Gastroesophageal sphincter (tissue), 4 donors: ENCODE measurements at regions not wholly inside any gene's neighbourhood (a gene's known extent, or its start where the extent isn't known, plus 50 kb on each side); places are given as distances from the start of the nearest gene placed in this dataset.
A peak's percentile ranks its signal among the peaks of the same experiment; 100 is the strongest.
"Not testable (repeated sequence)": the region's sequence is repeated elsewhere in the genome, so short reads cannot be mapped to it uniquely, and the experiment has no call there.

Experiments used
- ATAC-seq: fragments of 150-250 bp; one replicate; pipeline ENCODE4 v1.9.1; 2016; ENCODE audit warnings: mild to moderate bottlenecking, moderate library complexity
- H3K27ac ChIP-seq, 4 donors: fragments of 200-600 bp; sonication (generic) in 3 of 4; 1 replicate in 3 of 4; 2 replicates in 1 of 4; pipeline ENCODE4 v1.5.1; 2016 to 2019
- H3K27me3 ChIP-seq: fragments of 200-600 bp; sonication (generic); one replicate; pipeline ENCODE4 v1.5.1; 2019
- H3K36me3 ChIP-seq, 2 donors: fragments of 200-600 bp; sonication (generic); one replicate each; pipeline ENCODE4 v1.5.1; 2019; ENCODE audit warnings: control low read depth in 1 of 2
- H3K4me1 ChIP-seq, 3 donors: fragments of 200-600 bp; sonication (generic); 1 replicate in 2 of 3; 2 replicates in 1 of 3; pipeline ENCODE4 v1.5.1; 2016 to 2019; ENCODE audit warnings: control low read depth in 2 of 3
- H3K4me3 ChIP-seq, 2 donors: fragments of 200-600 bp; sonication (generic); one replicate each; pipeline ENCODE4 v1.5.1; 2019; ENCODE audit warnings: mild to moderate bottlenecking in 1 of 2, moderate library complexity in 1 of 2
- H3K9me3 ChIP-seq, 3 donors: fragments of 200-600 bp; sonication (generic); one replicate each; pipeline ENCODE4 v1.5.1; 2017 to 2019; ENCODE audit warnings: control low read depth in 2 of 3
- CTCF ChIP-seq, 4 experiments: fragments of 200-600 bp in 2 of 4; fragments of 450-650 bp in 2 of 4; sonication (generic) in 1 of 4; IDR thresholded peaks; one replicate each; pipeline ENCODE4 v1.5.1; 2017 to 2019; ENCODE audit warnings: antibody characterized with exemption in 4 of 4, mild to moderate bottlenecking in 2 of 4, moderate library complexity in 2 of 4
- EP300 ChIP-seq: sonication (generic); formaldehyde crosslinking; IDR thresholded peaks from one replicate; pipeline ENCODE4 v1.6.1; 2017; ENCODE audit warnings: antibody characterized with exemption, mild to moderate bottlenecking
- POLR2A ChIP-seq, 2 donors: fragments of 450-650 bp; IDR thresholded peaks; one replicate each; pipeline ENCODE4 v1.6.1; 2017; ENCODE audit warnings: antibody characterized with exemption in 2 of 2, mild to moderate bottlenecking in 2 of 2, moderate library complexity in 1 of 2
- POLR2AphosphoS5 ChIP-seq: sonication (generic); formaldehyde crosslinking; IDR thresholded peaks from one replicate; pipeline ENCODE4 v1.6.1; 2017; ENCODE audit warnings: antibody characterized with exemption
- WGBS, 2 donors: methylation state at CpG; one replicate each; pipeline ENCODE4 v1.1.5; 2018; ENCODE audit warnings: low coverage in 1 of 2; 5-methylcytosine and 5-hydroxymethylcytosine counted together

DNA sequence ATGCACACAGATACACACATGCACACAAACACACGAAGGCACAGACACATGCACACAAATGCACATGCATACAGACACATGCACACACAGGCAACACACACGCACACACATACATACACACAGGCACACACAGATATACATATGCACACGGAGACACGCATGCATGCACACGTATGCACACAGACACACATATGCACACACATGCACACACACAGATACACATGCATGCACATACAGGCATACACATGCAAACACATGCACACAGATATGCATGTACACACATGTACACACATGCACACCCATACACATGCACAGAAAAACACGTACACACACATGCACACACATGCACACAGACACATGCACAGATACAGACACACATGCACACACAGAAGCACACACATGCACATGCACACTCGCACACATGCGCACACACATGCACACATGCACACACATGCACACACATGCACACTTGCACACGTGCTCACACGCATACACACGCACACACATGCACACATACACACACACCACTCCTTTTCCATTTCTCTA lies 70.8 kb upstream of the ALDH3B2 start:
- 57 to 65% methylated on average over 4 to 11 of the region's 11 CpGs for WGBS, 2 donors

GRCh38 chr11:67744231-67744630 lies 69.8 kb upstream of the ALDH3B2 start:
- not testable (repeated sequence) for H3K27ac ChIP-seq, H3K4me3 ChIP-seq, H3K4me1 ChIP-seq, H3K9me3 ChIP-seq, H3K36me3 ChIP-seq, ATAC-seq, H3K27me3 ChIP-seq
- 78% methylated on average over 7 of the region's 9 CpGs; no CpG with 5 or more reads in 1 of the 2 donors for WGBS, 2 donors

More for the DNA sequence above, 70.8 kb upstream of the ALDH3B2 start:
- no peak for ATAC-seq
- no peak overlapping the region for H3K4me3 ChIP-seq
- H3K4me1 ChIP-seq = no peaks in the 10 kb centered on the region
- no peaks in the 10 kb centered on the region for H3K9me3 ChIP-seq
- H3K27me3 ChIP-seq = no peaks in the 10 kb centered on the region
- no peak for TF ChIP-seq POLR2AphosphoS5
- no peak for TF ChIP-seq POLR2A (IDR thresholded peaks at IDR 0.05)
- TF ChIP-seq CTCF (IDR thresholded peaks at IDR 0.05) = no peak
- TF ChIP-seq EP300 = no peak
- H3K36me3 ChIP-seq = no peaks in the 10 kb centered on the region
- H3K27ac ChIP-seq = no peak overlapping the region

GRCh38 chr11:67738231-67738630 lies 63.8 kb upstream of the ALDH3B2 start:
- H3K4me1 ChIP-seq, H3K9me3 ChIP-seq, H3K4me3 ChIP-seq, ATAC-seq, H3K27ac ChIP-seq, H3K36me3 ChIP-seq: not testable (repeated sequence)
- WGBS, 2 donors = no CpG with 5 or more reads among the region's 14 CpGs
- H3K27me3 ChIP-seq = peaks cover 14% of the 10 kb centered on the region

GRCh38 chr11:67737562-67738080 lies 63.2 kb upstream of the ALDH3B2 start:
- not testable (repeated sequence) for H3K4me3 ChIP-seq, ATAC-seq, H3K4me1 ChIP-seq, H3K36me3 ChIP-seq, H3K9me3 ChIP-seq, H3K27ac ChIP-seq
- peaks cover 20% of the 10 kb centered on the region for H3K27me3 ChIP-seq
- 87% methylated on average over 3 to 9 of the region's 9 CpGs for WGBS, 2 donors

DNA sequence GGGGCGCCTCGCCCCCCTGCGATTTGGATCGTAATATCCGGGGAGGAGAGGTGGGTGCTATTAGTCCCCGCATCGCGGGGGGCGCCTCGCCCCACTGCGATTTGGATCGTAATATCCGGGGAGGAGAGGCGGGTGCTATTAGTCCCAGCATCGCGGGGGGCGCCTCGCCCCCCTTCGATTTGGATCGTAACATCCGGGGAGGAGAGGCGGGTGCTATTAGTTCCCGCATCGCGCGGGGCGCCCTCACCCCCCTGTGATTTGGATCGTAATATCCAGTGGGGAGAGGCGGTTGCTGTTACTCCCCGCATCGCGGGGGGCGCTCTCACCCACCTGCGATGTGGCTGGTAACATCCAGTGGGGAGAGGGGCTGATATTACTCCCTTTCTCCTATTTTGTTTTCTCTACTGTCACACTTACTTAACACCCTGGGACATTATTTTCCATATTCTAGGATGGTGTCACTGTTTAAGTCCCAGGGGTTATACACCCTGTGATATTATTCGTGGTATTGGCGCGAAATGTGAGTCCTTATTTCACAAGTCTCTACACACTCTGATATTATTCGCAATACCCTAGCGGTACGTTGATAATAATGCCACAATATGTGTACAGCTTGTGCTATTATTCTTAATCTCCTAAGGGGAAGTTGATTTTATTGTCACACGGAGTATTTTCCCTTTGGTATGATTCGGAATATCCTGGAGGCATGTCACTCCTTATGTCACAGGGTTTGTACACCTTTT lies 57.8 kb upstream of the ALDH3B2 start:
- H3K4me3 ChIP-seq = peak overlapping the region in 1 of 2 donors; percentile 36
- peaks cover 34% of the 10 kb centered on the region for H3K27me3 ChIP-seq
- peaks cover 0 to 6% (median 0%) of the 10 kb centered on the region in 3 donors for H3K4me1 ChIP-seq
- ATAC-seq = no peak
- 71 to 73% methylated on average over 6 to 8 of the region's 42 CpGs for WGBS, 2 donors
- TF ChIP-seq POLR2A (IDR thresholded peaks at IDR 0.05) (no peak), CTCF (IDR thresholded peaks at IDR 0.05) (peak in 1 of 4 experiments; percentile 18)
- H3K36me3 ChIP-seq = no peaks in the 10 kb centered on the region
- no peaks in the 10 kb centered on the region for H3K9me3 ChIP-seq
- H3K27ac ChIP-seq = no peak overlapping the region

DNA sequence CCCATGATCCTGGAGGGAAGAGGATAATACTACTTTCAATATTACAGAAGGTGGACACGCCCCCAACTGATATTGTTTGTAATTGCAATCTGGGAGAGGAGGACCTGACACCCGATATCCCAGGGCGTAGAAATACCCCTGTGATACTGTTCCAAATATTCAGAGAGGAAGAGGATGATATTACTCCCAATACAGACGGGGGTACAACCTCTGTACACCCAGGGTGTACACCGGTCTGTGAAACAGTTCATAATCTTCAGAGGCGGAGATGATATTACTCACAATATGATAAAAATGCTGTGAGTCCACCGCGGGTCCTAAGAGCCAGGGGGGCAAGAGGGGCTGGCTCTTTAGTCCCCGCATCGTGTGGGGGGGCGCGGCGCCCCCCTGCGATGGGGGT lies 57.2 kb upstream of the ALDH3B2 start:
- ATAC-seq = no peak

GRCh38 chr11:67728163-67728571 lies 53.7 kb upstream of the ALDH3B2 start:
- not testable (repeated sequence) for H3K27ac ChIP-seq, ATAC-seq, H3K36me3 ChIP-seq, H3K4me3 ChIP-seq, H3K9me3 ChIP-seq, H3K4me1 ChIP-seq
- 35 to 56% methylated on average over 2 of the region's 3 CpGs for WGBS, 2 donors
- peaks cover 27% of the 10 kb centered on the region for H3K27me3 ChIP-seq

More for the DNA sequence above, 57.2 kb upstream of the ALDH3B2 start:
- TF ChIP-seq EP300 (no peak), POLR2A (IDR thresholded peaks at IDR 0.05) (no peak), CTCF (IDR thresholded peaks at IDR 0.05) (no peak), POLR2AphosphoS5 (no peak)
- H3K4me3 ChIP-seq = peak overlapping the region in 1 of 2 donors; percentile 36
- peaks cover 33% of the 10 kb centered on the region for H3K27me3 ChIP-seq
- peaks cover 0 to 6% (median 0%) of the 10 kb centered on the region in 3 donors for H3K4me1 ChIP-seq
- H3K36me3 ChIP-seq = no peaks in the 10 kb centered on the region
- WGBS, 2 donors = 43 to 54% methylated on average over 3 to 8 of the region's 14 CpGs
- no peaks in the 10 kb centered on the region for H3K9me3 ChIP-seq
- no peak overlapping the region for H3K27ac ChIP-seq

DNA sequence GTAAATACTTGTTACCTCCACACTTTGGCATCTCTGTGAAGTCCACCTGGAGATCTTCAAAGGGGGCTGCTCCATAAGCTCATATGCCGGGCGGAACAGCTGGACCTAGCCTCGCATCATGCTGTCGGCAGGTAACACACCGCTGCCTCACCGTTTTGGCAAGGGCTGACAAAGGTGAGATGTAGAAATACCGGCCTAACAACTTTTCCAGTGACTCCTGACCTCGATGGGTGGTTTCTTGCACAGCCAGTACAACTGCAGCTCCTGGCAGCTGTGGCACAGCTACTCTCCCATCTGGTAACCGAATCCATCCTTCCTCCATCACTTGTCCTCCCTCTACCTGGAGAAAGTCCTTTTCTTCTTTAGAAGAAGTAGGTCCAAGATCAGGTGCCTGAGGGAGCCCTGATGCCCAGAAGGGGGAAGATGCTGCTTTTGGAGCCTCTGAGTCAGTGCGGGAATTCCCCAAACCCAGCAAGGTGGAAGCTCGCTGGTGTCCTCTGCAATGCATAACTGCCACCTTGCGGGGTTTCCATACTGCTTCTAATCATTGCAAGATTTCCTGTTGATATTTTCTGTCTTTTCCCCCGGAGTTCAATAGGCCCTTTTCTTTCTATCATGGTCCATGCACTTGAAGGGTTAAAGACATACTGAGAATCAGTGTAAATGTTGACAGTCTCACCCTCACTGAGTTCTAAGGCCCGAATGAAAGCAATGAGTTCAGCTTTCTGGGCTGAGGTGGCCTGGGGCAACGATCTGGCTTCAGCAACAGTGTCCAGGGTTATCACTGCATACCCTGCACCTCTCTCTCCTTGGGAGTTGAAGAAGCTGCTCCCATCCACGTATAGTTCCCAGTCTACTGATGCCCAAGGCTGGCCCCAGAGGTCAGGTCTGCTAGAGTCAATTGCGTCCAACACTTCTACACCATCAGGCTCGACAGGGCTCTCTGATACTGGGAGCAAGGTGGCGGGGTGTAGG lies 52.9 kb upstream of the ALDH3B2 start:
- H3K27ac ChIP-seq, ATAC-seq, H3K9me3 ChIP-seq, H3K36me3 ChIP-seq, H3K4me3 ChIP-seq, H3K4me1 ChIP-seq: not testable (repeated sequence)
- H3K27me3 ChIP-seq = peaks cover 19% of the 10 kb centered on the region
- WGBS, 2 donors = 81 to 90% methylated on average over 2 to 12 of the region's 19 CpGs
